Neural cell (in vitro differentiated cells): ENCODE measurements at regions not wholly inside any gene's neighbourhood (a gene's known extent, or its start where the extent isn't known, plus 50 kb on each side); places are given as distances from the start of the nearest gene placed in this dataset.

Experiments
- H2AFZ ChIP-seq: fragments of 200-600, 300-800 bp; sonication (generic), shearing (Covaris generic); 2 replicates; pipeline ENCODE4 v1.6.0; 2014; ENCODE audit warnings: low read depth, mild to moderate bottlenecking, antibody characterized with exemption, low read length, moderate library complexity
- H3F3A ChIP-seq: fragments of 200-600 bp; shearing (Covaris generic); 2 replicates; pipeline ENCODE4 v1.6.1; 2016; ENCODE audit warnings: mild to moderate bottlenecking, moderate library complexity, mixed read lengths, antibody characterized with exemption, low read length; ENCODE audit not compliant: insufficient read depth, poor library complexity, severe bottlenecking
- H3K27ac ChIP-seq: fragments of 200-600, 300-800 bp; sonication (generic), shearing (Covaris generic); 2 replicates; pipeline ENCODE4 v1.5.1; 2014; ENCODE audit warnings: mild to moderate bottlenecking, low read length, moderate library complexity
- H3K27me3 ChIP-seq: fragments of 300-800, 200-600 bp; sonication (generic), shearing (Covaris generic); 2 replicates; pipeline ENCODE4 v1.6.0; 2014; ENCODE audit warnings: mild to moderate bottlenecking, low read depth, low read length, moderate library complexity; ENCODE audit not compliant: insufficient read depth
- H3K36me3 ChIP-seq: fragments of 300-800, 200-600 bp; sonication (generic), shearing (Covaris generic); 2 replicates; pipeline ENCODE4 v1.5.1; 2014; ENCODE audit warnings: mild to moderate bottlenecking, antibody characterized with exemption, low read length, moderate library complexity; ENCODE audit not compliant: insufficient read depth
- H3K4me2 ChIP-seq: fragments of 300-800, 200-600 bp; sonication (generic), shearing (Covaris generic); 2 replicates; pipeline ENCODE4 v1.6.0; 2014; ENCODE audit warnings: mild to moderate bottlenecking, low read length
- H3K4me3 ChIP-seq: fragments of 300-800, 200-600 bp; sonication (generic), shearing (Covaris generic); 2 replicates; pipeline ENCODE4 v1.5.1; 2014; ENCODE audit warnings: mild to moderate bottlenecking, low read length, moderate library complexity
- H3K79me2 ChIP-seq: fragments of 200-600 bp; shearing (Covaris generic); replicated peaks from 2 replicates; pipeline ENCODE4 v1.6.0; 2014; ENCODE audit warnings: mild to moderate bottlenecking, low read length, moderate library complexity; ENCODE audit not compliant: insufficient read depth
- H3K9ac ChIP-seq: fragments of 300-800, 200-600 bp; sonication (generic), shearing (Covaris generic); 2 replicates; pipeline ENCODE4 v1.6.1; 2016; ENCODE audit warnings: mild to moderate bottlenecking, low read length, mixed read lengths
- H3K9me2 ChIP-seq: fragments of 200-600 bp; shearing (Covaris generic); 2 replicates; pipeline ENCODE4 v1.6.1; 2016; ENCODE audit warnings: mild to moderate bottlenecking, low read length, mixed read lengths; ENCODE audit not compliant: insufficient read depth
- H3K9me3 ChIP-seq: fragments of 200-600, 300-800 bp; sonication (generic), shearing (Covaris generic); 2 replicates; pipeline ENCODE4 v1.6.1; 2016; ENCODE audit warnings: mild to moderate bottlenecking, mixed run types, low read length, moderate library complexity, mixed read lengths
- H4K20me1 ChIP-seq: fragments of 200-600 bp; shearing (Covaris generic); 2 replicates; pipeline ENCODE4 v1.6.1; 2016; ENCODE audit warnings: mild to moderate bottlenecking, mixed run types; ENCODE audit not compliant: insufficient read depth
- CTCF ChIP-seq: fragments of 450-650 bp; IDR thresholded peaks from 2 replicates; pipeline ENCODE4 v1.5.1; 2014; ENCODE audit warnings: antibody characterized with exemption, mild to moderate bottlenecking, moderate library complexity; ENCODE audit not compliant: poor library complexity, severe bottlenecking
- EP300 ChIP-seq: fragments of 450-650 bp; conservative IDR thresholded peaks from 2 replicates; pipeline ENCODE4 v1.6.1; 2014; ENCODE audit warnings: antibody characterized with exemption, mild to moderate bottlenecking, moderate library complexity; ENCODE audit not compliant: poor library complexity, severe bottlenecking
- EZH2 ChIP-seq: fragments of 200-600, 300-800 bp; shearing (Covaris generic), sonication (generic); IDR thresholded peaks from 2 replicates; pipeline ENCODE4 v1.6.1; 2014; ENCODE audit warnings: antibody characterized with exemption, low read length, borderline replicate concordance, mild to moderate bottlenecking; ENCODE audit not compliant: insufficient read depth, poor library complexity, severe bottlenecking
- MXI1 ChIP-seq: fragments of 450-650 bp; conservative IDR thresholded peaks from 2 replicates; pipeline ENCODE4 v1.6.1; 2014; ENCODE audit warnings: antibody characterized with exemption, mild to moderate bottlenecking; ENCODE audit not compliant: poor library complexity, severe bottlenecking
- POLR2AphosphoS5 ChIP-seq: IDR thresholded peaks from 2 replicates; pipeline ENCODE4 v1.6.1; 2012
- RAD21 ChIP-seq: fragments of 450-650 bp; conservative IDR thresholded peaks from 2 replicates; pipeline ENCODE4 v1.6.1; 2014; ENCODE audit warnings: antibody characterized with exemption, mild to moderate bottlenecking, moderate library complexity
- REST ChIP-seq: IDR thresholded peaks from 2 replicates; pipeline ENCODE4 v1.6.1; 2012; ENCODE audit warnings: borderline replicate concordance
- SMC3 ChIP-seq: fragments of 450-650 bp; conservative IDR thresholded peaks from 2 replicates; pipeline ENCODE4 v1.6.1; 2014; ENCODE audit warnings: antibody characterized with exemption, mild to moderate bottlenecking, moderate library complexity; ENCODE audit not compliant: poor library complexity
- TAF1 ChIP-seq: IDR thresholded peaks from 2 replicates; pipeline ENCODE4 v1.6.1; 2012; ENCODE audit warnings: low read depth

- Histone ChIP-seq H4K20me1 (no peaks in the 10 kb centered on the region), H3F3A (no peaks in the 10 kb centered on the region), H3K27me3 (no peaks in the 10 kb centered on the region), H3K9ac (no peak overlapping the region), H3K9me3 (no peaks in the 10 kb centered on the region), H3K79me2 (no peaks in the 10 kb centered on the region), H3K36me3 (no peaks in the 10 kb centered on the region), H3K9me2 (no peaks in the 10 kb centered on the region), H3K27ac (no peak overlapping the region), H3K4me2 (no peak overlapping the region), H2AFZ (no peak overlapping the region), H3K4me3 (no peak overlapping the region)
- TF ChIP-seq RAD21, result no peak
- TF ChIP-seq SMC3, result no peak
- no peak for TF ChIP-seq POLR2AphosphoS5
- TF ChIP-seq MXI1, result no peak
- TF ChIP-seq TAF1, result no peak
- TF ChIP-seq EP300, result no peak
- TF ChIP-seq CTCF, result no peak
- no peak for TF ChIP-seq EZH2
- TF ChIP-seq REST, result no peak
These were observed 151.8 kb downstream of the IRS1 start for GRCh38 chr2:226647621-226648518.

GRCh38 chr2:226644399-226644865 is 155.2 kb downstream of the IRS1 start:
- Histone ChIP-seq H3K36me3 (no peaks in the 10 kb centered on the region), H3K9ac (no peak overlapping the region), H2AFZ (no peak overlapping the region), H3K4me2 (no peak overlapping the region), H3K79me2 (no peaks in the 10 kb centered on the region), H3K27ac (no peak overlapping the region), H3K4me3 (no peak overlapping the region), H3K9me2 (no peaks in the 10 kb centered on the region), H3K9me3 (no peaks in the 10 kb centered on the region), H3K27me3 (no peaks in the 10 kb centered on the region), H4K20me1 (no peaks in the 10 kb centered on the region), H3F3A (no peaks in the 10 kb centered on the region)
- TF ChIP-seq RAD21 (no peak), EZH2 (no peak), CTCF (no peak), EP300 (no peak), REST (no peak), TAF1 (no peak), POLR2AphosphoS5 (no peak), SMC3 (no peak), MXI1 (no peak)
